ENCODE measurements at regions not wholly inside any gene's neighbourhood (a gene's known extent, or its start where the extent isn't known, plus 50 kb on each side); places are given as distances from the start of the nearest gene placed in this dataset.

GRCh38 chr11:134728186-134728585, 316.1 kb upstream of the B3GAT1 start:
- TF ChIP-seq CTCF (IDR thresholded peaks at IDR 0.05) (no peak), SIN3A (IDR thresholded peaks at IDR 0.05; ENCODE audit: borderline replicate concordance, insufficient read depth, low read depth, low read length) (no peak)

Data from Panc1 (cell line).